ENCODE measurements at regions not wholly inside any gene's neighbourhood (a gene's known extent, or its start where the extent isn't known, plus 50 kb on each side); places are given as distances from the start of the nearest gene placed in this dataset.

GRCh38 chr12:94832780-94833681 lies 170.5 kb downstream of the NDUFA12 start:
- POLR2A ChIA-PET (ENCODE audit: low non-redundant PET), result no interaction called here

GRCh38 chr12:94832105-94832504 lies 171.4 kb downstream of the NDUFA12 start:
- no peaks in the 10 kb centered on the region for H3K36me3 ChIP-seq (ENCODE audit: insufficient read depth, low read length, poor library complexity, severe bottlenecking)
- H3K4me3 ChIP-seq (ENCODE audit: low read depth, low read length, poor library complexity, severe bottlenecking), result no peak overlapping the region
- no peaks in the 10 kb centered on the region for H3K9me3 ChIP-seq (ENCODE audit: low read depth, low read length, poor library complexity, severe bottlenecking)
- TF ChIP-seq CTCF (conservative IDR thresholded peaks at IDR 0.05; ENCODE audit: low read depth, low read length), result no peak
- TF ChIP-seq EZH2 (IDR thresholded peaks at IDR 0.05; ENCODE audit: borderline replicate concordance, low read depth, low read length, poor library complexity, severe bottlenecking), result no peak
- CTCF ChIA-PET, result no interaction called here
- H3K27ac ChIP-seq (ENCODE audit: low read depth, low read length, poor library complexity, severe bottlenecking), result no peak overlapping the region
- no TSS peak for BruUV-seq (replicated peaks)
- no peaks in the 10 kb centered on the region for H3K27me3 ChIP-seq (replicated peaks; ENCODE audit: insufficient read depth, low read depth, low read length, poor library complexity)
- no peak for DNase-seq (ENCODE audit: low spot score)
- no peaks in the 10 kb centered on the region for H3K4me1 ChIP-seq (ENCODE audit: insufficient read depth, low read length, poor library complexity, severe bottlenecking)
- POLR2A ChIA-PET (ENCODE audit: low non-redundant PET), result no interaction called here
- intact Hi-C loops (cut with micrococcal nuclease; ENCODE audit: unreplicated experiment), result no loop called here

More at GRCh38 chr12:94832780-94833681, 170.5 kb downstream of the NDUFA12 start:
- Histone ChIP-seq H3K27me3 (replicated peaks; ENCODE audit: insufficient read depth, low read depth, low read length, poor library complexity) (no peaks in the 10 kb centered on the region), H3K27ac (ENCODE audit: low read depth, low read length, poor library complexity, severe bottlenecking) (no peak overlapping the region), H3K9me3 (ENCODE audit: low read depth, low read length, poor library complexity, severe bottlenecking) (no peaks in the 10 kb centered on the region), H3K4me3 (ENCODE audit: low read depth, low read length, poor library complexity, severe bottlenecking) (no peak overlapping the region), H3K4me1 (ENCODE audit: insufficient read depth, low read length, poor library complexity, severe bottlenecking) (no peaks in the 10 kb centered on the region), H3K36me3 (ENCODE audit: insufficient read depth, low read length, poor library complexity, severe bottlenecking) (no peaks in the 10 kb centered on the region)
- TF ChIP-seq CTCF (conservative IDR thresholded peaks at IDR 0.05; ENCODE audit: low read depth, low read length) (no peak), EZH2 (IDR thresholded peaks at IDR 0.05; ENCODE audit: borderline replicate concordance, low read depth, low read length, poor library complexity, severe bottlenecking) (no peak)
- intact Hi-C loops (cut with micrococcal nuclease; ENCODE audit: unreplicated experiment), result no loop called here
- CTCF ChIA-PET, result no interaction called here
- no TSS peak for BruUV-seq (replicated peaks)
- peak; percentile 25 for DNase-seq (ENCODE audit: low spot score)

- intact Hi-C loops (cut with micrococcal nuclease; ENCODE audit: unreplicated experiment), result no loop called here
- DNase-seq (ENCODE audit: low spot score), result no peak
- Histone ChIP-seq H3K9me3 (ENCODE audit: low read depth, low read length, poor library complexity, severe bottlenecking) (no peaks in the 10 kb centered on the region), H3K4me1 (ENCODE audit: insufficient read depth, low read length, poor library complexity, severe bottlenecking) (no peaks in the 10 kb centered on the region), H3K4me3 (ENCODE audit: low read depth, low read length, poor library complexity, severe bottlenecking) (no peak overlapping the region), H3K27me3 (replicated peaks; ENCODE audit: insufficient read depth, low read depth, low read length, poor library complexity) (no peaks in the 10 kb centered on the region), H3K36me3 (ENCODE audit: insufficient read depth, low read length, poor library complexity, severe bottlenecking) (no peaks in the 10 kb centered on the region), H3K27ac (ENCODE audit: low read depth, low read length, poor library complexity, severe bottlenecking) (no peak overlapping the region)
- TF ChIP-seq CTCF (conservative IDR thresholded peaks at IDR 0.05; ENCODE audit: low read depth, low read length) (no peak), EZH2 (IDR thresholded peaks at IDR 0.05; ENCODE audit: borderline replicate concordance, low read depth, low read length, poor library complexity, severe bottlenecking) (no peak)
- CTCF ChIA-PET, result no interaction called here
- BruUV-seq (replicated peaks), result no TSS peak
- POLR2A ChIA-PET (ENCODE audit: low non-redundant PET), result interaction anchor here (0.7 kb wide), 1 partner anchor 727 kb away, joined by 7 read pairs; no protein-coding TSS in a partner anchor
Measured at GRCh38 chr12:94831081-94831751, 172.3 kb downstream of the NDUFA12 start.

Data from A673 (cell line).